ENCODE measurements at regions not wholly inside any gene's neighbourhood (a gene's known extent, or its start where the extent isn't known, plus 50 kb on each side); places are given as distances from the start of the nearest gene placed in this dataset.

- FAIRE-seq: no peak
- no peak overlapping the region for H3K27ac ChIP-seq (ENCODE audit: extremely low read length, insufficient read depth, low read length)
- H3K9me3 ChIP-seq (ENCODE audit: low read length): no peaks in the 10 kb centered on the region
- TF ChIP-seq ELF4 (CRISPR knock-in tag; IDR thresholded peaks at IDR 0.05; ENCODE audit: borderline replicate concordance) (no peak), PRDM4 (CRISPR knock-in tag; IDR thresholded peaks at IDR 0.05; ENCODE audit: borderline replicate concordance) (no peak), ZNF451 (CRISPR knock-in tag; IDR thresholded peaks at IDR 0.05) (no peak)
- H3K27me3 ChIP-seq (ENCODE audit: control insufficient read depth in 1 of 2, insufficient read depth in 2 of 2, low read length in 2 of 2): no peaks in the 10 kb centered on the region
- in situ Hi-C loops (cut with HindIII; ENCODE audit: extremely low pct_ligation_motif_present, low pct_unique_long_range_greater_than_20kb) (no loop called here), intact Hi-C loops (cut with micrococcal nuclease; ENCODE audit: unreplicated experiment) (no loop called here)
- no peak overlapping the region for H3K9ac ChIP-seq (ENCODE audit: insufficient read depth, low read depth, low read length)
- no peak for ATAC-seq
- H3K4me3 ChIP-seq (replicated peaks in 1 of 3; ENCODE audit: insufficient read depth in 1 of 3, low read depth in 2 of 3, low read length in 3 of 3): no peak overlapping the region
- no peaks in the 10 kb centered on the region for H3K79me2 ChIP-seq (ENCODE audit: insufficient read depth, low read length)
- no peak overlapping the region for H2AFZ ChIP-seq (ENCODE audit: low read length)
- no peaks in the 10 kb centered on the region for H4K20me1 ChIP-seq (ENCODE audit: insufficient read depth, low read length)
- H3K36me3 ChIP-seq (replicated peaks in 1 of 2; ENCODE audit: control insufficient read depth in 1 of 2, insufficient read depth in 2 of 2, low read length in 2 of 2): no peaks in the 10 kb centered on the region
- H3K4me1 ChIP-seq (ENCODE audit: insufficient read depth, low read length): no peaks in the 10 kb centered on the region
- no peak overlapping the region for H3K4me2 ChIP-seq (ENCODE audit: low read depth, low read length)
- ChIA-PET POLR2A (no interaction called here), CTCF (ENCODE audit: low intra/inter-chr PET ratio, low total read pairs) (no interaction called here)
- no TSS peak for BruUV-seq (replicated peaks)
- DNase-seq (ENCODE audit: low spot score): no peak
- 26% methylated on average over 5 of the region's 5 CpGs for WGBS (ENCODE audit: low lambda C conversion rate)
These were observed 171.7 kb downstream of the ABCC12 start for GRCh38 chr16:47983999-47984580.

DNA sequence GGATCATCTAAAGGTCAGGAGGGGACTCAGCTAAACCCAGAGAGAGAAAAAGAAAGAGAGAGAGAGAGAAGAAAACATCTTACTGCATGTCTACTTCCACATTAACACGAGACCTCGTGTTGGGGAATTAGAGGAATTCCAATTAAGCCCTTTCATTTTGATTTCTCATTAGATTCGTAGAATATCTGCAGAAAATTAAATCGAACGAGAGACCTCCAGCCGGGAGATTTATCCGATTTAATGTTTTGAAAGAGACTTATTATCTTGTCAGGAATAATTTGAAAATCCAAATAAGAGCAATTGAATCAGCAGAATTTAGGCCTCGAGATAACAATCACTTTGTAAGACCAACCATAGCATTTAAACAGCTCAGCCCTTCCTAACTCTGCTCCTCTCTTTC is 175.6 kb downstream of the ABCC12 start:
- TF ChIP-seq ZKSCAN1 (IDR thresholded peaks at IDR 0.05; ENCODE audit: low read length) (no peak), ETV5 (CRISPR knock-in tag; IDR thresholded peaks at IDR 0.05; ENCODE audit: borderline replicate concordance) (no peak), KDM3A (CRISPR knock-in tag; IDR thresholded peaks at IDR 0.05; ENCODE audit: low read depth) (no peak)
- in situ Hi-C loops (cut with HindIII; ENCODE audit: extremely low pct_ligation_motif_present, low pct_unique_long_range_greater_than_20kb) (no loop called here), intact Hi-C loops (cut with micrococcal nuclease; ENCODE audit: unreplicated experiment) (no loop called here)
- Histone ChIP-seq H2AFZ (ENCODE audit: low read length) (no peak overlapping the region), H3K27me3 (ENCODE audit: control insufficient read depth in 1 of 2, insufficient read depth in 2 of 2, low read length in 2 of 2) (peaks cover 0 to 6% of the 10 kb centered on the region in 2 experiments; a peak in 1 of 5 replicates), H3K36me3 (replicated peaks in 1 of 2; ENCODE audit: control insufficient read depth in 1 of 2, insufficient read depth in 2 of 2, low read length in 2 of 2) (no peaks in the 10 kb centered on the region), H3K9ac (ENCODE audit: insufficient read depth, low read depth, low read length) (no peak overlapping the region), H3K79me2 (ENCODE audit: insufficient read depth, low read length) (no peaks in the 10 kb centered on the region), H4K20me1 (ENCODE audit: insufficient read depth, low read length) (no peaks in the 10 kb centered on the region), H3K4me3 (replicated peaks in 1 of 3; ENCODE audit: insufficient read depth in 1 of 3, low read depth in 2 of 3, low read length in 3 of 3) (no peak overlapping the region), H3K27ac (ENCODE audit: extremely low read length, insufficient read depth, low read length) (no peak overlapping the region), H3K4me1 (ENCODE audit: insufficient read depth, low read length) (peaks cover 18% of the 10 kb centered on the region), H3K4me2 (ENCODE audit: low read depth, low read length) (no peak overlapping the region), H3K9me3 (ENCODE audit: low read length) (no peaks in the 10 kb centered on the region)
- DNase-seq (ENCODE audit: low spot score) (no peak), ATAC-seq (no peak), FAIRE-seq (no peak)
- POLR2A ChIA-PET: no interaction called here
- 6% methylated on average over 8 of the region's 8 CpGs for WGBS (ENCODE audit: low lambda C conversion rate)
- BruUV-seq (replicated peaks): no TSS peak
- CTCF ChIA-PET (ENCODE audit: low intra/inter-chr PET ratio, low total read pairs): no interaction called here
